Cardiac fibroblast (primary cell): ENCODE measurements at regions not wholly inside any gene's neighbourhood (a gene's known extent, or its start where the extent isn't known, plus 50 kb on each side); places are given as distances from the start of the nearest gene placed in this dataset.
"Not testable (repeated sequence)": the region's sequence is repeated elsewhere in the genome, so short reads cannot be mapped to it uniquely, and the experiment has no call there.

ENCODE experiments used
- DNase-seq, 2 donors: peaks; one replicate each; pipeline versions ENCODE4 v3.0.0 to v3.0.0-alpha.2; 2010; ENCODE audit warnings: low read depth in 2 of 2
- H3K4me3 ChIP-seq, 2 donors: replicated peaks in 1 of 2; 1 replicate in 1 of 2; 2 replicates in 1 of 2; pipeline ENCODE4 v1.5.1; 2011; ENCODE audit warnings: low read depth in 2 of 2, low read length in 2 of 2, mild to moderate bottlenecking in 2 of 2, moderate library complexity in 1 of 2
- CTCF ChIP-seq: IDR thresholded peaks from one replicate; pipeline ENCODE4 v1.5.1; 2011; ENCODE audit warnings: low read depth, mild to moderate bottlenecking, low read length, inconsistent platforms

- no peak overlapping the region for H3K4me3 ChIP-seq
- TF ChIP-seq CTCF, result no peak
- no peak for DNase-seq
Measured at GRCh38 chr11:37184326-37184725, 586.3 kb upstream of the RAG2 start.

- TF ChIP-seq CTCF, result no peak
- DNase-seq, result peak in 1 of 2 donors; percentile 0
- no peak overlapping the region for H3K4me3 ChIP-seq
Measured at GRCh38 chr11:37182031-37182430, 584.0 kb upstream of the RAG2 start.

- no peak overlapping the region for H3K4me3 ChIP-seq
- no peak for TF ChIP-seq CTCF
- DNase-seq, result no peak
Measured at GRCh38 chr11:37177721-37178120, 579.7 kb upstream of the RAG2 start.

GRCh38 chr11:37171451-37171850, 573.4 kb upstream of the RAG2 start:
- H3K4me3 ChIP-seq, result no peak overlapping the region
- peak in 1 of 2 donors; percentile 1 for DNase-seq
- no peak for TF ChIP-seq CTCF

GRCh38 chr11:37170311-37170710, 572.3 kb upstream of the RAG2 start:
- TF ChIP-seq CTCF, result no peak
- DNase-seq, result no peak
- no peak overlapping the region for H3K4me3 ChIP-seq

GRCh38 chr11:37145434-37145833, 547.4 kb upstream of the RAG2 start:
- not testable (repeated sequence) for DNase-seq, H3K4me3 ChIP-seq

- TF ChIP-seq CTCF, result no peak
- no peak for DNase-seq
- H3K4me3 ChIP-seq, result no peak overlapping the region
Measured at GRCh38 chr11:37142591-37142990, 544.6 kb upstream of the RAG2 start.
